ENCODE measurements at regions not wholly inside any gene's neighbourhood (a gene's known extent, or its start where the extent isn't known, plus 50 kb on each side); places are given as distances from the start of the nearest gene placed in this dataset.

GRCh38 chr21:28738882-28739281 lies 253.8 kb downstream of the LTN1 start:
- no peak overlapping the region for H3K4me3 ChIP-seq
- H3K9me3 ChIP-seq (replicated peaks), result peaks cover 15% of the 10 kb centered on the region
- H3K27ac ChIP-seq (replicated peaks), result peak overlapping the region; percentile 60
- intact Hi-C loops (cut with micrococcal nuclease), result no loop called here
- no peaks in the 10 kb centered on the region for H3K36me3 ChIP-seq
- H3K4me1 ChIP-seq, result peaks cover 25% of the 10 kb centered on the region
- no peak for DNase-seq
- no peaks in the 10 kb centered on the region for H3K27me3 ChIP-seq (ENCODE audit: low read depth)
- TF ChIP-seq CTCF (IDR thresholded peaks at IDR 0.05; ENCODE audit: borderline replicate concordance), result no peak

- Histone ChIP-seq H3K27me3 (ENCODE audit: low read depth) (no peaks in the 10 kb centered on the region), H3K36me3 (no peaks in the 10 kb centered on the region), H3K4me1 (peaks cover 25% of the 10 kb centered on the region), H3K4me3 (no peak overlapping the region), H3K9me3 (replicated peaks) (peaks cover 12% of the 10 kb centered on the region), H3K27ac (replicated peaks) (peak overlapping the region; percentile 60)
- no peak for TF ChIP-seq CTCF (IDR thresholded peaks at IDR 0.05; ENCODE audit: borderline replicate concordance)
- no peak for DNase-seq
- intact Hi-C loops (cut with micrococcal nuclease), result no loop called here
Measured at GRCh38 chr21:28738420-28738704, 254.3 kb downstream of the LTN1 start.

DNA sequence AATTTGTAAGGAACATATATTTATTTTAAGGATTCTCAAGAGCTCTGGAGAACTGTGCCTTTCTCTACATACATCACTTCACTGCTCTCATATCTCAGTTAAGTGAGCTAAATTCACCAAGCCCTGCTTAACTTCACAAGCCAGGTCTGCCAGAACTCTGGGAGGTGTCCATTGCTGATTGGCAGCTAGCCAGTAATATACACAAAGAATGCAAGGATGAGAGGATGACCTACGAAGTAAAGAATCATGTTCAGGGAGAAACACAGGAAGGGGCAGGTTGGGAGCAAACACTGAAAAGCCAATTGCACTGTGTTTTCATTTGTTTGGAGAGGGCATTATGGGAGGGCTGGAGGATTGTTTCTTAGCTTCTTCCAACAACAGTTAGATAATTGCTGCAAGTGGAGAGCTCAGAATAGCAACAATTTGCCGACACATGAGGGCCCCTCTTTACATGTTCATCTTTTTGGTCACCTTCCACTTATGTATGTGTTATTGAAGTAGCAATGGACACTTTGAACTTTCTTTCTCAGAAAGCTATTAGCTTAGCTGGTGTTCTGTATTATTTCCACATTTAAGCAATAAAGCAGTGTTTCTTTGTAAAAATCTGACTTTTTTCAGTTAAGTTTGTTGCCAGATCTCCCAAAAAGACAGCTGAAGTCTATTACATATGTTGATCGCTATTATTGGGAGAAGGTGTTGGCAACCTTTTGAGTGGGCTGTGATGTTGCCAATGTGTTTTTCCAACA lies 254.8 kb downstream of the LTN1 start:
- peaks cover 25% of the 10 kb centered on the region for H3K4me1 ChIP-seq
- intact Hi-C loops (cut with micrococcal nuclease), result no loop called here
- TF ChIP-seq CTCF (IDR thresholded peaks at IDR 0.05; ENCODE audit: borderline replicate concordance), result no peak
- no peaks in the 10 kb centered on the region for H3K36me3 ChIP-seq
- H3K27ac ChIP-seq (replicated peaks), result peak overlapping the region; percentile 60
- no peaks in the 10 kb centered on the region for H3K27me3 ChIP-seq (ENCODE audit: low read depth)
- no peak for DNase-seq
- H3K9me3 ChIP-seq (replicated peaks), result peaks cover 12% of the 10 kb centered on the region
- no peak overlapping the region for H3K4me3 ChIP-seq

DNA sequence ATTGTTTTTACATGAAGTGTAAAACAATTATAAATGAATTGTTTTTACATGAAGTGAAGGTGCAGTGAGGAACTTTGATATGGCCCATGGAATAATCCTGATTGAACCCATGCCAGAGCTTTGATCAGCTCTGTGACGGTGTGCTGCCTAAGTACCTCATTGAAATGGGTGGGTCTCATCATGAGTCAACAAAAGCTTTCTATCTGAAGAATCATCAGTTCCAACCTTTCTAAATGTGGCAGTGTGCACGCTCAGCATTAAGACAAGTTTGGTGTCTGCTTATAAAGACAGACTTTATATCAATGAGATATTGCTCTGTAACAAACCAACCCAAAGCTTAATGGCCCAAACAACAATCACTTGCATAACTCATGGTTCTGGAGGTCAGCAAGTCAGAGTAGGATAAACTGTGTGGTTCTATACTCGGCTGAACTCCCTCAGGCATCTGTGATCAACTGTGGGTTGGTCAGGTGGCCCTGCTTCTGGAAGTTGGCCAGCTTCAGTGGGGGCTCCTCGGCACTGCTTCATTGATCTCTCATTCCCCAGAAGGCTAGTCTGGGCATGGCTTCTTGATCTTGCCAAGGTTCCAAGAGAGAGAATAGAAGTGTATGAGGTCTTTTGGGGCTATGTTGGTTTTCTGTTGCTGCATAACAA lies 258.0 kb downstream of the LTN1 start:
- no peak overlapping the region for H3K27ac ChIP-seq (replicated peaks)
- H3K4me1 ChIP-seq, result peaks cover 45% of the 10 kb centered on the region
- no peak for TF ChIP-seq CTCF (IDR thresholded peaks at IDR 0.05; ENCODE audit: borderline replicate concordance)
- H3K9me3 ChIP-seq (replicated peaks), result peaks cover 12% of the 10 kb centered on the region
- no peak for DNase-seq
- intact Hi-C loops (cut with micrococcal nuclease), result no loop called here
- H3K36me3 ChIP-seq, result no peaks in the 10 kb centered on the region
- no peak overlapping the region for H3K4me3 ChIP-seq
- no peaks in the 10 kb centered on the region for H3K27me3 ChIP-seq (ENCODE audit: low read depth)

DNA sequence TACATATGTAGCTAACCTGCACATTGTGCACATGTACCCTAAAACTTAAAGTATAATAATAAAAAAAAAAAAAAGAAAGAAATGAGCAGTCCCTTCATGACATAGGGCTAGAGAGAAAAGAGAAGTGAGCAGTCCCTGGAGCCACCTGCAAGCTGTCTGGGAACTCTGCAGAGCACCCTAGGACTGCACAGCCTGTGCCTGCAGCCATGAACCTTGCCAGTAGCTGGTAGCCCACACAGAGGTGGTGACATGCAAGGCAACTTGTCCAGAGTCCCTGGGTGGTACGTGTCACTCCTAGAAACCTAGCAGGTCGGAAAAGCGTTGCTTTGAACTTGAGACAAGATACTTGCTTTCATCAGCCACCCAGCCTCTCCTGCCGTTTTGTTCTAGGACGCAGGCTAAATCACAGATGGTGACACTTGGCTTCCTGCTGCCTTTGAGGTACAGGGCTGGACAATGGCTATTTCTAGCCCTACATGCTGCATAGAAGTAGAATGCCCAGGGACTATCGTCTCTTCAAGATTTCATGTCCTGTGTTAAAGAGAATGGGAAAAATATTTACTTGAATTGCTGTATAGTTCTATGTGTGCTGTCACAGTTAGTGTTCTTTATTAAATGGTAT lies 260.9 kb downstream of the LTN1 start:
- H3K9me3 ChIP-seq (replicated peaks), result peaks cover 12% of the 10 kb centered on the region
- no peak overlapping the region for H3K4me3 ChIP-seq
- DNase-seq, result peak; percentile 34
- no peak for TF ChIP-seq CTCF (IDR thresholded peaks at IDR 0.05; ENCODE audit: borderline replicate concordance)
- no peaks in the 10 kb centered on the region for H3K36me3 ChIP-seq
- peaks cover 37% of the 10 kb centered on the region for H3K4me1 ChIP-seq
- no peaks in the 10 kb centered on the region for H3K27me3 ChIP-seq (ENCODE audit: low read depth)
- peak overlapping the region; percentile 73 for H3K27ac ChIP-seq (replicated peaks)
- intact Hi-C loops (cut with micrococcal nuclease), result no loop called here

All from left ventricle myocardium inferior (tissue), 1 donor.